Smooth muscle cell (in vitro differentiated cells): ENCODE measurements at regions not wholly inside any gene's neighbourhood (a gene's known extent, or its start where the extent isn't known, plus 50 kb on each side); places are given as distances from the start of the nearest gene placed in this dataset.

Experiments used
- DNase-seq: peaks from one replicate; lab custom pipeline; 2025; ENCODE audit not compliant: unreplicated experiment; lab: John Stamatoyannopoulos, UW
- H2AFZ ChIP-seq: fragments of 200-600 bp; sonication (generic); 2 replicates; pipeline ENCODE4 v1.6.0; 2016; ENCODE audit warnings: antibody characterized with exemption, low read depth, mild to moderate bottlenecking
- H3F3A ChIP-seq: fragments of 200-600 bp; sonication (generic); 2 replicates; pipeline ENCODE4 v1.6.0; 2017; ENCODE audit warnings: antibody characterized with exemption, low read depth
- H3K27ac ChIP-seq: fragments of 200-600 bp; sonication (generic); 2 replicates; pipeline ENCODE4 v1.5.1; 2016; ENCODE audit warnings: low read depth, mild to moderate bottlenecking
- H3K27me3 ChIP-seq: fragments of 200-600 bp; sonication (generic); 2 replicates; pipeline ENCODE4 v1.6.1; 2016; ENCODE audit warnings: low read depth, mild to moderate bottlenecking
- H3K36me3 ChIP-seq: fragments of 200-600 bp; sonication (generic); 2 replicates; pipeline ENCODE4 v1.5.1; 2016; ENCODE audit warnings: low read depth
- H3K4me1 ChIP-seq: fragments of 200-600 bp; sonication (generic); 2 replicates; pipeline ENCODE4 v1.5.1; 2016; ENCODE audit warnings: low read depth
- H3K4me2 ChIP-seq: fragments of 200-600 bp; sonication (generic); 2 replicates; pipeline ENCODE4 v1.6.0; 2016; ENCODE audit warnings: mild to moderate bottlenecking
- H3K4me3 ChIP-seq: fragments of 200-600 bp; sonication (generic); 2 replicates; pipeline ENCODE4 v1.5.1; 2016; ENCODE audit warnings: mild to moderate bottlenecking
- H3K79me2 ChIP-seq: fragments of 200-600 bp; sonication (generic); 2 replicates; pipeline ENCODE4 v1.6.0; 2016; ENCODE audit warnings: low read depth, mild to moderate bottlenecking
- H3K9ac ChIP-seq: fragments of 200-600 bp; sonication (generic); 2 replicates; pipeline ENCODE4 v1.6.0; 2016; ENCODE audit warnings: low read depth
- H3K9me3 ChIP-seq: fragments of 200-600 bp; sonication (generic); replicated peaks from 2 replicates; pipeline ENCODE4 v1.5.1; 2016; ENCODE audit warnings: low read depth
- H4K20me1 ChIP-seq: fragments of 200-600 bp; sonication (generic); 2 replicates; pipeline ENCODE4 v1.6.0; 2016; ENCODE audit warnings: low read depth
- CTCF ChIP-seq: fragments of 200-600 bp; sonication (generic); IDR thresholded peaks from 2 replicates; pipeline ENCODE4 v1.5.1; 2017; ENCODE audit warnings: borderline replicate concordance, mild to moderate bottlenecking, antibody characterized with exemption; ENCODE audit not compliant: insufficient read depth, poor library complexity, severe bottlenecking
- WGBS: methylation state at CpG from one replicate; pipeline ENCODE4 v1.1.7; 2016; ENCODE audit warnings: low lambda C conversion rate; 5-methylcytosine and 5-hydroxymethylcytosine counted together

DNA sequence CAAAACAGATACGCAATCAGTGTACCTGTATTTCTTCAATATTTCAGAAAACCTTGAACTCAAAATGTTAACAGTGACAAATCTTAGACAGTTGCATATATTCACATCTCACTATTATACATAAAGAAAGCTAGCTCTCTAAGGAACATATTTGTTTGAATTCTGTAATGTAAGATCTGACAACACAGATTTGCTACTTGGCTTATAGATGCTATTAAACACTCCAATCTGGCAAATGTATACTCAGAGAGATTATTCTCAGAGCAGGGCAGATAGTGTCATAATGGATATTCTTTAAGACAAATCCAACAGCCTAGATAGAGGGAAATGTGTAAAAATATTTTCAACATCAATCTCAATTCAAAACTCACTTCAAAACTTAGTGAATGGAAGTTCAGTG, 794.5 kb upstream of the CDH9 start:
- H3K4me1 ChIP-seq = no peaks in the 10 kb centered on the region
- H3K9ac ChIP-seq = no peak overlapping the region
- H3K27ac ChIP-seq = no peak overlapping the region
- no peak for TF ChIP-seq CTCF
- H3K4me2 ChIP-seq = no peak overlapping the region
- H3K36me3 ChIP-seq = no peaks in the 10 kb centered on the region
- no peak for DNase-seq
- WGBS = 96% methylated on average over 1 of the region's 1 CpG
- no peaks in the 10 kb centered on the region for H4K20me1 ChIP-seq
- no peaks in the 10 kb centered on the region for H3K79me2 ChIP-seq
- H3K27me3 ChIP-seq = no peaks in the 10 kb centered on the region
- H3F3A ChIP-seq = no peaks in the 10 kb centered on the region
- H3K9me3 ChIP-seq = no peaks in the 10 kb centered on the region
- no peak overlapping the region for H3K4me3 ChIP-seq
- H2AFZ ChIP-seq = no peak overlapping the region

GRCh38 chr5:27830546-27830945, 792.2 kb upstream of the CDH9 start:
- H3K9ac ChIP-seq = no peak overlapping the region
- no peak for TF ChIP-seq CTCF
- H2AFZ ChIP-seq = no peak overlapping the region
- H3F3A ChIP-seq = no peaks in the 10 kb centered on the region
- H3K36me3 ChIP-seq = no peaks in the 10 kb centered on the region
- DNase-seq = no peak
- WGBS = 97% methylated on average over 2 of the region's 2 CpGs
- H3K4me1 ChIP-seq = no peaks in the 10 kb centered on the region
- no peaks in the 10 kb centered on the region for H3K9me3 ChIP-seq
- no peaks in the 10 kb centered on the region for H3K79me2 ChIP-seq
- no peaks in the 10 kb centered on the region for H4K20me1 ChIP-seq
- no peak overlapping the region for H3K27ac ChIP-seq
- H3K4me2 ChIP-seq = no peak overlapping the region
- H3K27me3 ChIP-seq = no peaks in the 10 kb centered on the region
- no peak overlapping the region for H3K4me3 ChIP-seq

DNA sequence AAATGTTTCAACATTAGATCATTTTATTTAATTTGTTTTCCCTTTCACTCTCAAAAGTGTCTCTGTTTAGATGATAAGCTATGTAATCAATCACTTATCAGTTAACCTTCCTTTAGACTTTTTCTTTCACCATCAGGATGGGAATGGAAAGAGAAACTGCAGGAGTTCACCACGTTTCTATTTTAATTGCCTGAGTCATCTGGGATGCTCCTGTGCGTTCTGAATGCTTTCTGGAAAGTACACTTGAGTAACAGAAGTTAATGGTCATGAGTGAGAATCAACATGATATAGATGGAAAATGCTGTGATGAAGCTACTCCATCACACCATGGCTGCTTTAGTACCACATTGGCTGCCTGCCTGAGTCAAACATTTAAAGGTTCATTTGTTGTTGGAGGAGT, 783.3 kb upstream of the CDH9 start:
- no peaks in the 10 kb centered on the region for H3K4me1 ChIP-seq
- 26% methylated on average over 2 of the region's 2 CpGs for WGBS
- no peaks in the 10 kb centered on the region for H3F3A ChIP-seq
- no peaks in the 10 kb centered on the region for H3K36me3 ChIP-seq
- no peaks in the 10 kb centered on the region for H4K20me1 ChIP-seq
- no peak overlapping the region for H3K4me2 ChIP-seq
- no peaks in the 10 kb centered on the region for H3K27me3 ChIP-seq
- no peaks in the 10 kb centered on the region for H3K9me3 ChIP-seq
- H3K4me3 ChIP-seq = no peak overlapping the region
- no peak overlapping the region for H3K27ac ChIP-seq
- H3K79me2 ChIP-seq = no peaks in the 10 kb centered on the region
- no peak for DNase-seq
- H3K9ac ChIP-seq = no peak overlapping the region
- TF ChIP-seq CTCF = no peak
- H2AFZ ChIP-seq = no peak overlapping the region

- Histone ChIP-seq H3K36me3 (no peaks in the 10 kb centered on the region), H3K79me2 (no peaks in the 10 kb centered on the region), H3K9me3 (no peaks in the 10 kb centered on the region), H3K27me3 (no peaks in the 10 kb centered on the region), H3K4me2 (no peak overlapping the region), H4K20me1 (no peaks in the 10 kb centered on the region), H3K27ac (no peak overlapping the region), H3K9ac (no peak overlapping the region), H3K4me3 (no peak overlapping the region), H3F3A (no peaks in the 10 kb centered on the region), H2AFZ (peak overlapping the region; percentile 18), H3K4me1 (no peaks in the 10 kb centered on the region)
- WGBS = 28% methylated on average over 1 of the region's 1 CpG
- no peak for DNase-seq
- TF ChIP-seq CTCF = no peak
Observed at GRCh38 chr5:27818888-27819287, 780.5 kb upstream of the CDH9 start.
